ENCODE measurements at regions not wholly inside any gene's neighbourhood (a gene's known extent, or its start where the extent isn't known, plus 50 kb on each side); places are given as distances from the start of the nearest gene placed in this dataset.

- H3K4me3 ChIP-seq (ENCODE audit: low read depth, low read length): no peak overlapping the region
- TF ChIP-seq, protein P1, sequence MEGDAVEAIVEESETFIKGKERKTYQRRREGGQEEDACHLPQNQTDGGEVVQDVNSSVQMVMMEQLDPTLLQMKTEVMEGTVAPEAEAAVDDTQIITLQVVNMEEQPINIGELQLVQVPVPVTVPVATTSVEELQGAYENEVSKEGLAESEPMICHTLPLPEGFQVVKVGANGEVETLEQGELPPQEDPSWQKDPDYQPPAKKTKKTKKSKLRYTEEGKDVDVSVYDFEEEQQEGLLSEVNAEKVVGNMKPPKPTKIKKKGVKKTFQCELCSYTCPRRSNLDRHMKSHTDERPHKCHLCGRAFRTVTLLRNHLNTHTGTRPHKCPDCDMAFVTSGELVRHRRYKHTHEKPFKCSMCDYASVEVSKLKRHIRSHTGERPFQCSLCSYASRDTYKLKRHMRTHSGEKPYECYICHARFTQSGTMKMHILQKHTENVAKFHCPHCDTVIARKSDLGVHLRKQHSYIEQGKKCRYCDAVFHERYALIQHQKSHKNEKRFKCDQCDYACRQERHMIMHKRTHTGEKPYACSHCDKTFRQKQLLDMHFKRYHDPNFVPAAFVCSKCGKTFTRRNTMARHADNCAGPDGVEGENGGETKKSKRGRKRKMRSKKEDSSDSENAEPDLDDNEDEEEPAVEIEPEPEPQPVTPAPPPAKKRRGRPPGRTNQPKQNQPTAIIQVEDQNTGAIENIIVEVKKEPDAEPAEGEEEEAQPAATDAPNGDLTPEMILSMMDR (IDR thresholded peaks at IDR 0.05; ENCODE audit: insufficient read depth, low read length): no peak
- DNase-seq (ENCODE audit: low read depth): no peak
These were observed 84.5 kb upstream of the FYN start for GRCh38 chr6:111957623-111958315.

DNA sequence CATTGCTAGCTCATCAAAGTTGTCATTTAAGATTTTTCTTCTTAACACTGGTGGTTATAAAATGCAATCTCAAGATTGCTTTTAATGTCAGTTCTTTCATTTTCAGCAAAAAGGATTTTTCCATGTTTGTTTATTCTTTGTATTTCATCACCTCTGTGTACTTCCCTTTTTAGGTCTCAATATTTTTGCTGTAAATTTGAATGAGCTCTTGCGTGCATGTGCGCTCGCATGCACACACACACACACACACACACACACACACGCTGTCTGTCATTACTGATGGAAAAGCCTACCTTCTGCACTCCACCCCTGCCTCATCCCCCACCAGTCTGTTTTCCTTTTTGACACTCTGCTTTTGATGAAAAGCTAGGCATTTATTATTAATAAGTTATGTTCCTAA is 85.3 kb upstream of the FYN start:
- DNase-seq (ENCODE audit: low read depth): no peak
- no peak overlapping the region for H3K4me3 ChIP-seq (ENCODE audit: low read depth, low read length)
- TF ChIP-seq, protein P1 (IDR thresholded peaks at IDR 0.05; ENCODE audit: insufficient read depth, low read length): no peak

DNA sequence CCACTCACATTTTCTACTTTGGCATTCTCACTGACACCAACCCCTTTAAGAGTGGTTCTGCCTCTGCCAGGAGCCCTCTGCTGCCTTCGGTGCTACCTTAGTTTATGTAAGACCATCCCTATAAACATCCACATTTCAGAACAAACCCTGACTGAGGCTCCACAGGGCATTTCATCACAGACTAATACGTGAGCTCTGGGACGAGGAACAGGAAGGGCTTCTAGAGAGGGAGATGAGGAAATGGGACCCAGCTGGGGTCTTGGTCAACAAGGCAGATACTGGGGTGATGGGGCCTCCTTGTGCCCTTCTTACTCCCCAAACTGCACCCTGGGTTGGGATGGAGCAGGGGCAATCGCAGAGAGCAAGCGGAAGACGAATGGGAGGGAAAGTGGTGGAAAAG is 86.5 kb upstream of the FYN start:
- TF ChIP-seq, protein P1 (IDR thresholded peaks at IDR 0.05; ENCODE audit: insufficient read depth, low read length): no peak
- H3K4me3 ChIP-seq (ENCODE audit: low read depth, low read length): no peak overlapping the region
- no peak for DNase-seq (ENCODE audit: low read depth)

DNA sequence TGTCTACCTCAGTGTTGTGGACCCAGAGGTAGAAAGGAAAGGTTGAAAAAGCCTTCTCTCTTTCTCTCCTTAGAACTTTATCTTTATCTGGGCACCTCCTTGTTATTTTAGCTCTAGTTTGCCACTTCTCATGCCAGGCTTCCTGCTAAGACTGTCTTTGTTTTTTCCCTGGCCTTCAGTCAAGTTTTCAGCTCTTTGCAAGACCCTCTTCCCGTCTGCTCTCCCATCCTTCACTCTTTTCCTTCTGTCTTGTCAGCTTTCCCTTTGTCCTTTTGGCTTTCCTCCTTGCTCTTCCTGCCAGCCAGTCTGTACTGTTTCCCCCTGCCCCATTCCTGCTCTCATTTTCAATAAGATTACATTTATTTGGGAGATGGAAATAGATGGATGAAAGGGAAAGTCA is 86.8 kb upstream of the CCN6 start:
- no peak for DNase-seq (ENCODE audit: low read depth)
- TF ChIP-seq, protein P1 (IDR thresholded peaks at IDR 0.05; ENCODE audit: insufficient read depth, low read length): no peak
- H3K4me3 ChIP-seq (ENCODE audit: low read depth, low read length): no peak overlapping the region

DNA sequence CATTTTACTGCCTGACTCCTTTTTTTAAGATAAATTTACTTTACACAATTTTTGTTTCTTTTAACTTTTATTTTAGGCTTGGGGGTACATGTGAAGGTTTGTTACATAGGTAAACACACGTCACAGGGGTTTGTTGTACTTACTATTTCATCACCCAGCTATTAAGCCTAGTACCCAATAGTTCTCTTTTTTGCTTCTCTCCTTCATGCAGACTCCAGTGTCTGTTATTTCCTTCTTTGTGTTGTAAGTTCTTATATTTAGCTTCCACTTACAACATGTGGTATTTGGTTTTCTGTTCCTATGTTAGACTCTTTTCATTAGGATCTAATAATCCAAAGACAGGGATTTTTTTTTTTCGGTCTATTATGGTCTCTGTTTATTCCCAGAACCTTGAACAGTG is 83.5 kb upstream of the CCN6 start:
- H3K4me3 ChIP-seq (ENCODE audit: low read depth, low read length): no peak overlapping the region
- TF ChIP-seq, protein P1 (IDR thresholded peaks at IDR 0.05; ENCODE audit: insufficient read depth, low read length): no peak
- no peak for DNase-seq (ENCODE audit: low read depth)

DNA sequence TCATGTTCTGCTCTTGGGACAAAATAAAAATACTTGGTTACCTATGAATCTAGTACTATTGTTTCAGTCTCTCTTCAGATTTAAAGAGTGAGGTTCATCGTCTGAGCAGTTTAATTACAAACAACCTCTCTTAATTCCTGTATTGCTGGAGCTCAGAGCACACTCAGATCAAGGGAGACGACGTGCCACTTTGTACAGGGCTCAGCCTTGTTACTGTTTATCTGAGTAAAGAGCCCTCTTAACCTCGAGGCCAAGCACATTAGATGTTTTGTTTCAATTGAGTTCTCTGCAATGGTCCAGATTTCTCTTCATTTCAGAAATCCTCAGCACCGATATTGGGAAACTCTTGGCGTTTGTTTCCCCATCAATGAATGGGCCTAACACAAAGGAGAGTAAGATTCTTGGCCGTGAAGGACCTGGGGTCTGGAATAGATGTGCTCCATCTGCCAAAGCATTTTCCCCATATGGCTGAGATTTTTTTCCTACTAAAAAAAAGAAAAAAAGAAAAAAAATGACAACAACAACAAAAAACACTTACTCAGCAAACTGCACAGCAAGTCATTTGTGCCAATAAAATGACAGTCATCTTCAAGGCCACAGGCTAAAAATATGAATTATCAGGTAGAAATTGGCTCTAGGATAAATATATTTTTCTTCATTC is 82.6 kb upstream of the CCN6 start:
- no peak for DNase-seq (ENCODE audit: low read depth)

More for the DNA sequence above, 82.6 kb upstream of the CCN6 start:
- no peak overlapping the region for H3K4me3 ChIP-seq (ENCODE audit: low read depth, low read length)
- TF ChIP-seq, protein P1 (IDR thresholded peaks at IDR 0.05; ENCODE audit: insufficient read depth, low read length): no peak

Measured in fibroblast of the aortic adventitia (primary cell).